ENCODE measurements at regions not wholly inside any gene's neighbourhood (a gene's known extent, or its start where the extent isn't known, plus 50 kb on each side); places are given as distances from the start of the nearest gene placed in this dataset.

- no peak for TF ChIP-seq CTCF (IDR thresholded peaks at IDR 0.05)
- no peak for TF ChIP-seq POLR2A (IDR thresholded peaks at IDR 0.05)
Observed at GRCh38 chr17:71423871-71424546, 696.8 kb upstream of the SOX9 start.

Measured in uterus (tissue), 2 donors.